GM12872 (cell line): ENCODE measurements at regions not wholly inside any gene's neighbourhood (a gene's known extent, or its start where the extent isn't known, plus 50 kb on each side); places are given as distances from the start of the nearest gene placed in this dataset.

Source experiments
- TF ChIP-seq, protein P1 (sequence below): IDR thresholded peaks from 3 replicates; pipeline ENCODE4 v1.5.1; 2011; ENCODE audit warnings: low read depth, mild to moderate bottlenecking, low read length, moderate library complexity; ENCODE audit not compliant: insufficient read depth

DNA sequence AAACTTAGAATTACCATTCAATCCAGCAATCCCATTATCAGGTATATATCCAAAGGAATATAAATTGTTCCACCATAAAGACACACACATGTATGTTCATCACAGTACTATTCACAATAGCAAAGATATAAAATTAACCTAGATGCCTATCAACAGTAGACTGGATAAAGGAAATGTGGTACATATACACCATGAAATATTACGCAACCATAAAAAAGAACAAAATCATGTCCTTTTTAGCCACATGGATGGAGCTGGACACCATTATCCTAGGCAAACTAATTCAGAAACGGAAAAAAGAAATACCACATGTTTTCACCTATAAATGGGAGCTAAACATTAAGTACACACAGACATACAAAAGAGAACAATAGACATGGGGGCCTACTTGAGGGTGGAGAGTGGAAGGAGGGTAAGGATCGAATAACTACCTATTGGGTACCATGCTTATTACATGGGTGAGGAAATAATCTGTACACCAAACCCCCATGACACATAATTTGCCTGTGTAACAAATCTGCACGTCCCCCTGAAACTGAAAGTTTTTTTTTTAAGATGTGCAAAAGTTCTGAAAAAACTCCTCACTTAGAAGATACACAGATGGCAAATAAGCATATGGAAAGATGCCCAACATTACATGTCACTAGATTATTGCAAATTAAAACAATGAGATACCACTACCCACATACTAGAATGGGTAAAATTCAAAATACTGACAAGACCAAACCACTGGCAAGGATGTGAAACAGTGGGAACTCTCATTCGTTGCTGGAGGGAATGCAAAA lies 313.0 kb upstream of the CD180 start:
- TF ChIP-seq, protein P1, sequence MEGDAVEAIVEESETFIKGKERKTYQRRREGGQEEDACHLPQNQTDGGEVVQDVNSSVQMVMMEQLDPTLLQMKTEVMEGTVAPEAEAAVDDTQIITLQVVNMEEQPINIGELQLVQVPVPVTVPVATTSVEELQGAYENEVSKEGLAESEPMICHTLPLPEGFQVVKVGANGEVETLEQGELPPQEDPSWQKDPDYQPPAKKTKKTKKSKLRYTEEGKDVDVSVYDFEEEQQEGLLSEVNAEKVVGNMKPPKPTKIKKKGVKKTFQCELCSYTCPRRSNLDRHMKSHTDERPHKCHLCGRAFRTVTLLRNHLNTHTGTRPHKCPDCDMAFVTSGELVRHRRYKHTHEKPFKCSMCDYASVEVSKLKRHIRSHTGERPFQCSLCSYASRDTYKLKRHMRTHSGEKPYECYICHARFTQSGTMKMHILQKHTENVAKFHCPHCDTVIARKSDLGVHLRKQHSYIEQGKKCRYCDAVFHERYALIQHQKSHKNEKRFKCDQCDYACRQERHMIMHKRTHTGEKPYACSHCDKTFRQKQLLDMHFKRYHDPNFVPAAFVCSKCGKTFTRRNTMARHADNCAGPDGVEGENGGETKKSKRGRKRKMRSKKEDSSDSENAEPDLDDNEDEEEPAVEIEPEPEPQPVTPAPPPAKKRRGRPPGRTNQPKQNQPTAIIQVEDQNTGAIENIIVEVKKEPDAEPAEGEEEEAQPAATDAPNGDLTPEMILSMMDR, result no peak

DNA sequence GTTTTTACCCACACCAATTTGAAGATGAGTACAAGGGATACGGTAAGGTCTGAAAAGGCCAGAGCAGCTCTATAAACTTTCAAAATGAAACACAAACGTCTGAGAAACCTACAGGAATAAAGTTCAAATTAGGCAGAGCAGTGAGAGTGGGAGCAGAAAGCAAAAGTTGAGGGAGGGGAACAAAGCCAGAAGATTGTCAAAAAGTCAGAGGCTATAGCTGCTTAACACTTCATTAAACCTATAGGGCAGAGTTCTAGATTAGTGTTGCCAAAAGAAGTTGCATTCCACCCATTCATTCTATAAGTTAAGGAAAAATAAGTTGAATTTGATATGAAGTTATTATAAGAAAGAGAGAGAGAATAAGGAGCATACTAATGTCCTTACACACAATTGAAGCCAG lies 309.6 kb upstream of the CD180 start:
- TF ChIP-seq, protein P1, result no peak

DNA sequence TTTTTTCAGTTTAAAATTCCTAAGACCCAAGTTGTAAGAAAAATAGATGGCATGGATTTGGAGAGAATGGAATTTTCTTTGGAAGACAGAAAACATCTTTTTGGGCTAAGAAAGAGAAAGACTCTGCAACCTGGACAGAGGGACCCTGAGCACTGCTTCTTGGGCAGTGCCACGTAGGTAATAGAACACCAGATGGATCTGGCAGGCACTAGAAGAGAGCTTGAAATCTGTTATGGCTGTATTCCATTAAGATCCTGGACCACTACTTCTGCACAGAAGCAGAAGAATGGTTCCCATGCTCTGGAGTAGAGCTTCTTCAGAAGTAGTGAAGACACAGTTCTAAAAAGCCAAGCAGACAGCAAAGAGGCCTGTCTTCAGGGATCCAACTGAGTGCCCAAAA lies 306.4 kb upstream of the CD180 start:
- TF ChIP-seq, protein P1, result no peak

DNA sequence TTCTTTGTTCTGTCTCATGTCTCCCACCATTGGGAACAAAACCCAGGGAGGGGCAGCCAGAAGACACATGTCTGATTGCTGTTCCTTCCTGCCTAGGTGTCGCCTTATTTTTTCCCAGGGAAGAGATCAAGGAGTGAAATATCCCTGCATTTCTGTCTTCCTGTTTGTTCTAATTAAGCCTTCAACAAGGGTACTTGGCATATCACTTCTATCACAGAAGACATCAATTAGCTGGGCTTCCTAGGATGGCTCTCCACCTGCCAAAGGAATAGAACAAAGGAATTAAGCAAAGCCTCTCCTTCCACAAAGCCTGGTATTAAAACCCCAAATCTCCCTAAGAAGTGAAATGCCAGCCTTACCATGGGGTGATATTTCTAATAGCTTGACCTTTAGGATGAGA lies 299.5 kb upstream of the CD180 start:
- TF ChIP-seq, protein P1, result no peak

DNA sequence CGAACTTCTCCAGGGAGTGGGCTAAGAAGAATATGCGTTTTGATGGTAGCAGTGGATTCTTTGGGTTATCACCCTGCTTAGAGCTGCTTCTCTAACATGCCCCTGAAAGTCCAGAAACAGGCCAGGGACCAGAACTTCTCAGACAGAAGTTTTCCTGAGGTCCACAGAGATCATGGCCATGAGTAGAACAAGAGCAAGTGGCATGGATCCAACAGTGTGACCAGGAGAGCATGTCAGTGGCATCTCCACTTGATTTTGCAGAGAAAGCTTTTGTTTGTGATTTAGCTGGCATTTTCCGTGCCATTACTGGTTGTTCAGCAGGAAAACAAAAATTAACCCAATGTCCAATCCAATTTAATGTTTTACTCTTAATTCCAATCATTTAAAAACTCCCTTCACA lies 298.5 kb upstream of the CD180 start:
- TF ChIP-seq, protein P1, result no peak

DNA sequence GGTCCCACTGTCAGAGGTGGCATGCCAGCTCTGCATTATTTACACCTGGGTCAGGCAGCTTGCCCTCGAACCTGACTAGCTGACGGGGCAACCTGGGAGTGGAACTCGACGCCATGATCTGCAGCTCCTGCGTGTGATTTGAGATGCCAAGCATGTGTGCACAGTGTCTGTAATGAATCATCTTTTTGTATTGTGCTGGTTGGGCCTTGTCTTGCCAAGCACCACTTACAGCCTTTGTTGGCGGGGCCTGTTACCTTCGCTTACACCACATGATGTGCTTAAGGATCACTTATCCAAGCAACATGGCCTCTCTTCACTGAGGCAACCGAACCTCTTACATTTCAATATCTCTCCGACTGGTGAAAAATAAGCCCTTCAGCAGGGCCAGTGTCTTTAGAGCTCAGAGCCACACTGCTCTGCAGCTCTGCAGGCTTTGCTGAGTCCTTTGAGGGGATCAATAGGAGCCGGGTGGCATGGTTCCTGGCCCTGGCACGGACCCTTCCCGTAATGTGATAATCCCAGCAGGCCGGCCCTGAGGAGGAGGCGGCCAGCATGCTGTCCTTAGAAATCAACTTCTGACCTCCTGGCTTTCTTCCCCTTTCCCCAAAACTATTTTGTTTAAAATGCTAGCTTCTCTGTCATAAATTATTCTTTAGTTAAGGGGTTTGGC lies 297.7 kb upstream of the CD180 start:
- TF ChIP-seq, protein P1, result no peak

DNA sequence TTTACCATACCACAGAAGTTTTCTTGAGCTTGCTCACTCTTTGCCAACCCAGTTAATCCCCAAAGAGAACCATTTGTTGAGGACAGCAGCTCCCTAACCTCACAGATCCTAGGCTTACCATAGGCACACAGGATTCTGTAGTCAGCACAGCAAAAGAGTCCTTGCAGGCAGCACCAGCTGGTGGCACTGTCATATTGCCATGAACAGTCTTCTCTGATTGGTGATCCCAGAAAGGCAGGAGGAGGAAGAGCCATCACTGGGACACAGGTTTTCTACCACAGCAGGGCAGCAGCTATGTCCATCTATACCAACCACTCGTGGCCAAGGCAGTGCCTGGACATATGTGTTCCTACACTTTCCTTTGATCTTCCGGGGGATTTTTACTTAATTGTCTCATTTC lies 297.1 kb upstream of the CD180 start:
- TF ChIP-seq, protein P1, result peak; percentile 37; the same call in 1 of the 3 replicates
